HG02678 (cell line): ENCODE measurements at regions not wholly inside any gene's neighbourhood (a gene's known extent, or its start where the extent isn't known, plus 50 kb on each side); places are given as distances from the start of the nearest gene placed in this dataset.

ENCODE experiments used
- ATAC-seq: cut with Tn5 transposase; IDR thresholded peaks from one replicate; pipeline ENCODE4 v1.9.1; 2021; ENCODE audit warnings: mild to moderate bottlenecking, moderate library complexity; ENCODE audit not compliant: unreplicated experiment

DNA sequence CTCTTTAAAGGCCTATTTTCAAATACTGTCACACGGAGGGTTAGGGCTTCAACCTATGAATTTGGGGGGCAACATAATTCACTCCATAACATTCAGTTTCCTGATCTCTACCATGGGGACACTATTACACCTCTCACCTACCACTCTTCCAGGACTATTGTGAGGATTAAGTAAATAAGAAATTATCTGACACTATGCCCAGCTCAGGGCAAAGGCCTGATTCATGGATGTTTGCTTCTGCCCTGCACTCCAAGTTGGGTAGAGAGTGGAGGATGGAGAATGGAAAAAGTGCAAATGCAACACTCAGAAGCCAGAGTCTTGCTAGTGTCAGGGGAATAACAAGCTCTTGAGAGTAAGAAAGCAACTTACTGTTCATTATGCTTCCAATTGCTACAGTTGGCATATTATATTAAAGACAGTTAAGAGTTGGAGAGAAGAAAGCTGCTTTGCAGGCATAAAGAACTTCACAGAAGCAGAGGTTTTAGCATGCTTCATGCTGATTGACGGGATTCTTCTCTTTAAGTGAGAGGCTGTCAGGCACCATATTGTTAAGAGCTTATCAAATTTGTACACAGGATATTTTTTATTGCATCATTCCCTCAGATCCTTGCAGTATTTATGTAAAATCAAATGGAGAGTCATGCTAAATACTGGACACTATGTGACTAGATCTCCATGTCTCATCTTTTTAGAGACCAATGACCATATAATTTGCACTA, 375.3 kb downstream of the VPS13C start:
- no peak for ATAC-seq

DNA sequence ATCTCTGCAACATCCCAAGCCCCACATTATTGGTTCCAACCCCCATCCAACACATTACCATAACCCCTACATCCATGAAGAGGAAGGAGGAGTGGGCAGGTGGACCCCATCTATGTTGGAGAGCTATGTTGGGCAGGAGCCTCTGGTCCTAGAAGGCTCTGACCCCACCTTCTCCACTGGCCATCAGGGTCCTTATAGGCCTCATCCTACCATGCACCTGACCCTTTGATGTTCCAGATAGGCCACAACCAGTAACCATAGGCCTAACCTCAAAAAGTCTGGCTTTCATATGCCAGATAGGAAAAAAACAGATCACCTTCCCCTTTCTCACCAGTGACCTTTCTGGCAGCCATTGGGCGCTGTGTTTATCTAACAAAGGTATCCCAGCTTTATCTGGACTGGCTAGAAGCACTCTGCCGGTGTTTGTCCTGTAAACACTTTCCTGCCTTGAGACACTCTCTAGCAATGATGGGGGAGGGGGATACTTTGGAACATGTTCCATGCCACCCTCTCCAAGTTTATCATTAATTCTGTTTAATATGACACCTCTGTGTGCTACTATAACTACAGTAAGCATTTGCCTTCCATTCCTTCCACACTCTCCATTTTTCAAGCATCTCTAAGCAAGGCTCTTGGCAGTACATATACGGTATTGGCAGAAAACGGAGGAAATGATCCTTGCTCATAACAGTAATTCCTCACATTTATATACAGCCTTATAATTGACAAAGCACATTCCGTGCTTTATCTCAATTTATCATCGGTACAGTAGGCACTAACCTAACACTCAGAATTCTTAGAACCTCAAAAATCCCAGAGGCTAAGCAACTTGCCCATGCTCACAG, 377.1 kb downstream of the VPS13C start:
- ATAC-seq, result no peak

DNA sequence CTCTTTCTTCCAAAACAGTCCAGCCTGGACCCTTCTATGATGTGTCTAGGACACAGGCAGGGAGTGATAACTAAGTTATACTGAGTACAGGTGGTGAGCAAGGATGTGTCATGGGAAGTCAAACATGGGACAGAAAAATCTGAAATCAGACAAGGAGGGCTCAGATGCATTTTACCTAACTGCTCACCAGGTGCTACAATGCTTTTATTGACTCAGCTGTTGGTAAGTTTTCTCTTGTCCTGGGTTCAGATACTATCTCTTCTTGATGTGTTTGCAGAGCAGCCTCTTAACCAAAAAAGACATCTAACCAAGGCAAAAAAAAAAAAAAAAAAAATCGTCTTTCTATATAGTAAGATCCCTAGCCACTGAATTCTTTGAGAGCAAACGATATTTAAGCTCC, 378.6 kb downstream of the VPS13C start:
- no peak for ATAC-seq

DNA sequence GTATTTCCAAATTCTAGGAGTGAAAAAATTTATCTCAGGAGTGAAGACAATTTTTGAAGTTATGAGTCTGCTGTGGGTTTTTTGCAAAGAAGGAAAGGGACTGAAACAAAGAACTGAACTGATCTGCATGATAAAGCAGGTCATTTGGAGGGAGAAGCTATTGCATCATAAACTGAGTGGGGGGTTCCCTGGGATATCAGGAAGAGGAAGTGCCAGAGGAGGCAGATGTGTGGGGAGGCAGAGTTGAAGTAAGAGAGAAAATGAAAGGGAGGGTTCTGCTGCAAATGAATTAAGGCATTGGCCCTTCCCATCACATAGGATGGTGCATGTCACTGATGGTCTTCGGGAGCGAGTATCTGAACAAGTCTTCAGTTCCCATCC, 379.2 kb downstream of the VPS13C start:
- no peak for ATAC-seq

DNA sequence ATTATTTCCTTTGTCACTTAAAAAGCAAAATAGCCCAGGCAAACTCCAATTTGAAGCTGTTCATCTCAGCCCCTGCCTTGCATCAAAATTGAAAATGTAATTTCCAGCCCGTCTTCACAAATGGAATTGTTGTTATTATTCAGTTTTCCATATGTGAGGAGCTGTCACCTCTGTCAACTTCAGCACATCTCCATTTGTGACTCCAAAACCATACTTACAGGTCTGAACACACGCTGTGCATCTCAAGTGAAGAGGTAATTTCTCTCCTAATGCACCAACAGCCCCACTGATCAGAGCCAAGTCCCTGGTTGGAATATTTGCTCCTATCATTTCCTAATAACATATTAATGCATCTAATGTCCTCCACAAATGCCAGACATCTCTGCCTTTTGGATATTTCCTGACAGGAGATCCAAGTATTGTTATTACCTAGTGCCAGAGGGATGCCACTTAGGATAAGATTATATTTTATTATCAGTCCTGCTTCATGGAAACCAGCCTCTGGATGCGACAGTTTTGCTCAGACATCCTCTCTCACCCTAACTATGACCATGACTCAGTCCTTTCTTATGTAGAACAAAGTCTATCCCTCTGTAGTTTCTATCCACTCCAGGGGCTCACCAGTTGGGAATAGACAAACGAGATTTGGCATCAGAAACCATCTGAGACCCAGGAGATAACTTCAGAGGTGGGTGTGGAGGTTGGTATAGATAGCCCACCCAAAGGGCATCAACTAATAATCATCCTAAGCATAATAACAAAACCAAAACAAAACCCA, 379.8 kb downstream of the VPS13C start:
- ATAC-seq, result no peak

DNA sequence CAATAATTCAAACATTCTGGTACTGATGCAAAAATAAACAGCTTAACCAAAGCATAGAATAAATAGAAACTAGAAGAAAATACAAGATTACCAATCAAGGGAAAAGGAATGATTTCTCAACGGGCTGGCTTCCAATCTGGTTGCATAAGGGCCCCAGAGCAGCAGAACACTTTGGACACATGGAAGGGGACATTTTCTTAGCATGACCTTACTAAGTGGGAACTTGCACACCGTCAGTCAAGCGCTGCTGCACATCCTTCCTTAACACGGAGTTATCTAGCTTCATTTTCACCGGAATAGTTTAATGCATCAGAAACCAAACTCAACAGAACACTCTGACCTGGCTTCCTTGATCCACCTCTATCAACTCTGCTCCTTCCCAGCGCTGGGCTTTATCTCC, 388.5 kb downstream of the VPS13C start:
- no peak for ATAC-seq

DNA sequence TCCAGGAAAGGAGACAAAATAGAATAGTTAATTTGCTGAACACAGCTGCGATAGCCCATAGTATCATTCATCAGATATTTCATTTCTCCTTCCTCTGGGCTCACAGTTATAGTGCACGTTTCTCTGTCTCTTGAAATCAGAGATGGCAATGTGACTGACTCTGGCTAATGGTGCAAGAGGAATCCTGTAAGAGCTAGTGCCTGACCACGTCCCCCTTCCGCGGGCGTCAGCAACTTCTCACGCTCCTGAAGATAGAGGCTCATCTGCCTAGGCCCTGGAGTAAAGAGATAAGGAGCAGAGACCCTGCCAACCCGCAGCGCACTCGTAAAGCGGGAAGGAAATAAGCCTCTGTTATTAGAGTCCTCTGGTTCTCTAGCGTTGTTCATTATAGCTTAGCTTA, 391.8 kb downstream of the VPS13C start:
- no peak for ATAC-seq

DNA sequence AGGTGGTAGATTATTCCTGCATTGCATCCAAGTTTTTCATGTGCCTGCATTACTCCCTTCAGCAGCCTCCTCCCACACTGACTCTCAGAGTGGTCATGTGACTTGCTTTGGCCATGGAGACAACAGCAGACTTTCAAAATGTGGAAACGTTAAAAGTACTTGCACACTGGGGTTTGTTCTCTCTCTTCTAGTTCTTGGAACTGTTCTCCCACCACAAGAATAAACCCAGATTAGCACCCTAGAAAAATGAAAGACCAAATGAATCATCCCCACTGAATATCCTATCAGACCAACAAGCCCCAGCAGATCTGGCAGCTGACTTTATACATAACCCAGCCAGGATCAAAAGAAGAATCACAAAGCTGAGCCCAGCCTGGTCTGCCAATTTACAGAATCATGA, 398.5 kb downstream of the VPS13C start:
- ATAC-seq, result no peak

DNA sequence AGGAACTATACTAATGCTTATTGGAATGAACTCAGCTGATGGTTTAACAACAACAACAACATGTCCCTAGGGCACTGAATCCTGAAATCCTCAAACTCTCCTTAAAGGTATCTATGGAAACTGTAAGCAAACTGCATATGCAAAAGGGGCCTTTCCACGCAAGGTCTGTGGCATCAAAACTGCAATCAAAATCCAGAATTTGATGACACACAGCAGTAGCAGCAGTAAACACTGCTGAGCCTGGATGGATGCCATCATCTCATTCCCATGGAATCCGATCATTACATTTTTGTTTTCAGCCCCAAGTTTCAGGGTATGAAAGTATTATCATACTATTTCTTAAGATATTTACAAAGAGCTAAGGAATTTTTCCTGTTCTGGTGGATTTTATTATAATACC, 399.7 kb downstream of the VPS13C start:
- ATAC-seq, result no peak

DNA sequence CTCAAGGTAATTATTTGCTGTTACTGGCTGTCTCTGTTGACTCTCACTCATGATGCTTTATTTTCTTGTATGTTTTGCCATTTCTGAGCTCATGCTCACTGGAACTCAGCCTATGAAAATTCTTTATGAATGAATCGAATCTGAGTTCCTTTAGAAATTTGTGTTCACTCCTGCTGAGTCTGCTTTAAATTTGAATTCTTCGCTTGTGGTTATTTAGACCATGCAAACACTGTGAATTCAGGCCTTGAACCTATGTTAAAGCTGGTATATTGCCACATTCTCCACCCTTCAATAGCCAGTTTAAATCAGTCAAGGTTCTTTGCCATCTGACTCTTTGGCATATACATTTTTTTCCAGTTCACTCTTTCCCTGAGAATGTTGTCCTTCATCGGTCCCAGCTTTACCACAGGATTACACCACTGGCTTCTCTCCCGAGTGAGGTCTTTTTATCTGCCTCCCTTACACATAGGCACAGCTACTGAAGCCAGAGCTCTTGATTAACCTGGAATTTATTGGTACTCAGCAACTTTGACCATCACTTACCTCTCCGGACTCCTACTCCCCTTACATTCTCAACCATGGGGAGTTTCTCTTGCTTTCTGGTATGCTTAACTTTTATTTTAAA, 400.6 kb downstream of the VPS13C start:
- ATAC-seq, result no peak

DNA sequence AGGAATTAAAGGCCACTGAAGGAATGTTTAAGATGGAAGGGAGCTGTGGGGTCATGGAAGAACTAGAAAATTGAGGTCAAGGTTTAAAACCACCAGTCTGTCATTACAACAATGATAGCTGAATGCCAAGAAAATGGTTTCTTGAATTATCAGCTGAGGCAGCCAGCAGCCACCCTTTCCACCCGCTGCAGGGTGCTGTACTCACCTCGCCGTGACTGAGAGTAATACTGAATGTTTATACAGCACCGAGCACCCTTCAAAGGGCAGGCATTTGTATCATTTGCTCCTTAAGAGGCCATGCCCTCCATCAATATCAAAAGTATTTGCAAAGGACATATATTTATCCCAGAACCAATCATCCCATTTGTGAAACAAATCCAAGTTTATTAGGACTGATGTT, 402.8 kb downstream of the VPS13C start:
- ATAC-seq, result no peak

DNA sequence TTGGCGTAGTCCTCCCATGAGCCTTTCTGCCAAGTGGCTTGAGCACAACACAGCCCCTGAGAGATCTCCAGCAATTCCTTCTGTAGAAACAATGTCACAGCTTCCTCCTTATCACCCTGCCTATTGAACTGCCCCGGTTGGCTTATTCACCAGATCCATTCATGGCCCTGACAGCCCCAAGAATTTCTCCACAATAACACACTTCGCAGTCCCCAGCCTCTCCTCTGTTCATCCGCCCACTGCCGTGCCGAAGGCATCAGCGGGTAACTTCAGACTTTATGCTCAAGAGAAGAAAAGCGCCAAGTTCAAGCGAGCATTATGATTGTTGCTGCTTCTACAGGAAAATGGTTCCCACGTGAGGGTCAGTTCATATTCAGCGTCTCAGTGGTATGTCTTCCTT, 403.9 kb downstream of the VPS13C start:
- no peak for ATAC-seq

DNA sequence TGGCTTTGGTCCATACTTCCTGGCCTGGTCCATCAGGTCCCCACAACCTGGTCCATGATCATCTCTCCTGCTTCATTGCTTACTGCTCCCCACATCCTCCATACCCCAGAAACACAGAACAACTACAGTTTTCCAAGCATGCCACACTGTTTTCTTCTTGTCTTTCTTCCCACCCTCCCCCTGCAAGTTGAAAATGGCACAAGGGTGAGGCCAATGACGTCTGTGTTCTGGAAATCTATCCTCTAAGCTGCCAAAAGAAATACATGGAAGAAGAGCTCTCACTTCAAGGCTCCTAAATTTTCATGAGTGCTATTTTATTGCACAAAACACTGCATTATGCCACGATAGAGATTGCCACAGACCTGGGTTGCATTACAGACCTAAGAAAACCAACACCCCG, 404.4 kb downstream of the VPS13C start:
- ATAC-seq, result no peak

DNA sequence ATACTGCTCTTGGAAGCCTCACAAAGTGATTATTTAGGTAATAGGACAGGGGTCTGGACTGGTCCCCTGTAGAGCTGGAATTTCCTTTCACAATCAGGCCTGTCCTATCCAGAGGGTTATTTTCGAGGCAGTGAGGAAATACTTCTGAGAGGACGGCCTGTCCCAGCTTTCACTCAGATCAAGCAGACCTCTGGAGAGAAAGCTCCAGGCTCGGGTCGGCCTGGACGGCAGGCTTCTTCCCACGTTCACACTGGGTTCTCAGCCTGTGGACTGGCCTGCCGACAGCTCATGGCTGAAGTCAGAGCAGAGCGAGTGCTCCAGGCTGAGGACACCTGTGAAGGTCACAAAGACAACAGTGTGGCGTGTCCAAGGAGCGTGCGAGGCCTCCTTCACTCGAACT, 405.3 kb downstream of the VPS13C start:
- no peak for ATAC-seq

DNA sequence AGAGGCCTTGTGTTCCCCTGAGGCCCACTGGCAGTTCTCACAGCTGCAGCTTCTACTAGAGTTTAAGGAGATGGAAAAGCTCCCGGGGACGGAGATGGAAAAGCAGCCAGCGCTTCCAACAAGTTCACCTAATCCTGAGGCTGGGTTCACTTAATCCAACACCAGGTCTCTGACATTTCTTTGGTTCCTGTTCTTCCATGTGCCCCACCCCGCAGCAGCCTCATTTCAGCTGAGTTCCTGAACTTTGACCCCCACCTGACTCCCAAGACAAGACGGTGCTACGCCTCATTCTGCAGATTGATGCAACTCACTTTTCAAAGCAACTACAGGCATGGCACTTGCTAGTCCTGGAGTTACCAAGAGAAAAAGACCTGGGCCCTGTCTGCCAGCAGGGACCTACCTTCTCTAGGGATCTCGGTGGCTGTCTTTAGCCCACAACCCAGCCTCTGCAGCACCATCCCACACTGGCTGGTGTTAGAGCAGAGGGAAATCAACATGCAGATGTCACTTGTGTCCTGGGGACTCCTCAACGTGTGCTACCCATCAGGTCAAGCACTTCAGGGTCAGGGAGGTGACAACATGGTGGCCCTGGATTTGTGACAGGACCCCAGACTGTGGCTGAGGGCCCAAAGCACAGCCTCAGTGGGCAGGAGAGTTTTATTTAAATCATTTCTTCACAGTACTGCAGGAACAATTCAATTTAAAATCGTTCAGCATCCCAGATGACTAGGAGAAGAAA, 406.1 kb downstream of the VPS13C start:
- no peak for ATAC-seq

DNA sequence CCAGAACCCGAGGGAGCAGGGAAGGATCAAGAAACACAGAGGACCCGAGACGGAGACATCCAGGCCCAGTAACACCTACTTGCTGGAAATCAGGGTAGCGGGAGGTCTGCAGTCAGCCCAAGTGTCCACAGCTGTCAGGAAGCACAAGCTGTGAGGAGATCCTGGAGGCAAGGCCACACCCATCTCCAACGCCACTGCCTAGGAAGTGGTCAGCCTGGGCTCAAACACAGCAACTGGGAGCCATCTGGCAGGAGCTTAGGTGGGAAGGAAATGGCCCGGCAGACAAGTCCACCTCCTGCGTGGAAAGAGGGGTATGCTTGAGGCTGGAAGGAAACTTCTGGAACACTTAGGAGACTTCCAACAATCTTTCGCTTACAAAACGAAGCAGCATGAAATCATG, 407.1 kb downstream of the VPS13C start:
- no peak for ATAC-seq

DNA sequence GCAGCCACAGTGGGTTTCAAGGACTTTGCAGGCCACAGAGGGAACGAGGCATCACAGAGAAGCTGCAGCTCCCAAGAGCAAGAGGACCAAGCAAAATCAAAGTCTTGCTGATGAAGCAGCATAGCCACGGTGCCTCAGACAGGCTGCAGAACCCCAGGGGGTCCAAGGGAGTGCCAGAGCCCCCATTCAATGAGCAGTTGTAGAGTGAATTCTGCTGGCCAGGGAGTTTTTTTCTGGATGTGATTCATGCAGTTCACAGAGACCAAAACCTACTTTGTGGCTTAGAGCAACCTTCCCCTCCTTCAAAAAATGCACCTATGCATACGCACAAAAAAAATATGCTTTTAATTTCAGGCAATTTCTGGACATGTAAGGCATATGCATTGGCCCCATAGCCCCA, 409.0 kb downstream of the VPS13C start:
- no peak for ATAC-seq

DNA sequence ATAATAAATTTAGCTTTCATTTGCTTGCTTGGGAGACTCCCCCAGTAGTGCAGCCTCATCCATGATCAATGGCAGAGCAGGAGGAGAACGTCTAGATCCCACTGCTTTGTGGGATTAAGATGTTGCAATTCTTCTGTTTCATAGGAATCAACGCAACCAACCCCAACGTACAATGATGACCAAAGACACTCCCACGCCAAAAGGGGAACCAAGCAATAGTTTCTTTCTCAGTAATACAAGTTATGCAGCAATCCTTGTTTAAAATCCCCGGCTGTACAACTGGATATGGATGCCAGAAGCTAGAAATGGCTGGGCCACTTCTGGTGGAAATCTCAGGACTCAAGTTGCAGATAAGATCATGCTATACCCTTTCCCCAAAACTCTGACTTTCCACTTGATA, 411.2 kb downstream of the VPS13C start:
- ATAC-seq, result no peak

DNA sequence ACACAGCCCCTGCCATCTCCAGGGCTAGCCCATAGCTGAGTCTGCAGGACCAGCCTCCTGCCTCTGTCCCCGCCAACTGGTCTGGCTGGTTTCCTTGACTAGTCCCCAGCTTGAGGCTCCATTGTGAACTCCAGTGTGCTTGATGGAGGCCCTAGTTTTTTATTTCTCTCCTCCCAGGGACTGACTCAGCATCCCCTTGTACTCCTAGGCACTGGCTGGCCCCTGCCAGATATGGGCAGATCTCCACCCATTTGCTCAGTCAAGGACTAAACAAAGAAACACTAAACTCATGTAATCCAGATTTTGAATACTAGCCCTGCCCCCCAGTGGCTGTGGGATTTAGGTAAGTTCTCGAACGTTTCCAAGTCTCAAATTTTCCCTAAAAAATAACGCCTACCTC, 415.4 kb upstream of the RORA start:
- ATAC-seq, result no peak

DNA sequence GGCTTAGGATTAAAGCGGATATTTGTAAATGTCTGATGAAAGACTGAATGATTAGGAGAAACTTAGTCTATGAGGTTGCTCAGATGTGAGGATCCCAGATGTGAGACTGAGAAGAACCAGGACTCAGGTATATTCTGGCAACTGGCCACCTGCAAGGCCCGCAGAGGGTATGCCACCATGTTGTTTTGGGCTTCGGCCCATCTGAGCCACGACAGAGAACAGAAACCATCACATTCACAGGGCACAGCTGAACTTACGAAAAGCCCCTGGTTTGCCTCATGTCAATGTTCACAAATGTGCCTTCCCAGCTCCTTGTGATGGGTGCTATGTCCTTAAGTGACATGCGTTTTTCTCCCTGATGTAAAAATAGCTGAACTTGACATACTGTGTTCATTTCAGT, 412.5 kb upstream of the RORA start:
- no peak for ATAC-seq

DNA sequence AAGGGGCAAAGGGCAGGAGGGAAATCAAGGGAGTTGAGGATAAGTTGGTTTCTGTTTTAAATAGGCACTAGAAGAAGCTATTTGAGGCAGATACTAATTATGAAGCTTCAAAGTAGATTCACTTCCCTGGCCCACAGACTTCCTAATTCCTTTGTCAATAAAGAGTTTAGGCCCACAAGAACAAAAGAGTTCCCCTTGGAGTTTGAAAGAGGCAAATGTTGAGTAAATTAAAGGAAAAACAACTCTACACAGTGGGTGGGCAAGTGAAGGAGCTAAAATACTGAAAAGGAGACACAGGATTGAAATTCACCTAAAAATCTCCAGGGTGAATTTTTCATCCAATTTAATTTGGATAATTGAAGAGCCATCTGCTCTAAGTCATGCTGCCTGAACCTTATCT, 411.7 kb upstream of the RORA start:
- ATAC-seq, result no peak
